CD14-positive monocyte (primary cell): ENCODE measurements at regions not wholly inside any gene's neighbourhood (a gene's known extent, or its start where the extent isn't known, plus 50 kb on each side); places are given as distances from the start of the nearest gene placed in this dataset.

Source experiments
- DNase-seq, 3 donors: peaks; one replicate each; pipeline ENCODE4 v3.0.0-alpha.2; 2011 to 2022
- H2AFZ ChIP-seq: 2 replicates; pipeline ENCODE4 v1.6.0; 2012; ENCODE audit warnings: mild to moderate bottlenecking, low read depth, low read length, inconsistent platforms; ENCODE audit not compliant: insufficient read depth, poor library complexity, severe bottlenecking
- H3K27ac ChIP-seq, 2 donors: 1 replicate in 1 of 2; 2 replicates in 1 of 2; pipeline ENCODE4 v1.5.1; 2012 to 2013; ENCODE audit warnings: low read length in 2 of 2, control low read depth in 1 of 2, inconsistent platforms in 1 of 2, low read depth in 1 of 2, mild to moderate bottlenecking in 1 of 2
- H3K27me3 ChIP-seq, 2 donors: one replicate each; pipeline versions ENCODE4 v1.6.0 to v1.6.1; 2011 to 2013; ENCODE audit warnings: low read length in 2 of 2; ENCODE audit not compliant: control insufficient read depth in 2 of 2, insufficient read depth in 2 of 2
- H3K36me3 ChIP-seq, 2 donors: replicated peaks in 1 of 2; 1 replicate in 1 of 2; 2 replicates in 1 of 2; pipeline versions ENCODE4 v1.5.1 to v1.6.1; 2012 to 2013; ENCODE audit warnings: low read length in 2 of 2, control low read depth in 1 of 2, inconsistent platforms in 1 of 2, mild to moderate bottlenecking in 1 of 2; ENCODE audit not compliant: insufficient read depth in 2 of 2, control insufficient read depth in 1 of 2
- H3K4me1 ChIP-seq, 2 donors: 1 replicate in 1 of 2; 2 replicates in 1 of 2; pipeline versions ENCODE4 v1.5.1 to v1.6.1; 2012 to 2013; ENCODE audit warnings: low read length in 2 of 2, control low read depth in 1 of 2, inconsistent platforms in 1 of 2, mild to moderate bottlenecking in 1 of 2, moderate library complexity in 1 of 2; ENCODE audit not compliant: insufficient read depth in 2 of 2, control insufficient read depth in 1 of 2
- H3K4me2 ChIP-seq: replicated peaks from 2 replicates; pipeline ENCODE3; 2012; ENCODE audit warnings: low read length, moderate library complexity, mild to moderate bottlenecking; ENCODE audit not compliant: poor library complexity, severe bottlenecking; ENCODE audit errors: extremely low read depth
- H3K4me3 ChIP-seq, 3 experiments: fragments of 200-600 bp in 1 of 3; sonication (generic) in 1 of 3; replicated peaks in 1 of 3; 1 replicate in 2 of 3; 2 replicates in 1 of 3; pipeline ENCODE4 v1.5.1; 2011 to 2013; ENCODE audit warnings: low read length in 3 of 3, mild to moderate bottlenecking in 3 of 3, control low read depth in 2 of 3, low read depth in 2 of 3, inconsistent platforms in 1 of 3, moderate library complexity in 1 of 3
- H3K79me2 ChIP-seq: 2 replicates; pipeline ENCODE4 v1.6.0; 2012; ENCODE audit warnings: mild to moderate bottlenecking, control low read depth, inconsistent platforms, low read length, moderate library complexity; ENCODE audit not compliant: insufficient read depth
- H3K9ac ChIP-seq: 2 replicates; pipeline ENCODE4 v1.6.0; 2017; ENCODE audit warnings: low read length, mild to moderate bottlenecking; ENCODE audit not compliant: insufficient read depth, poor library complexity, severe bottlenecking
- H3K9me3 ChIP-seq, 2 donors: replicated peaks in 1 of 2; 1 replicate in 1 of 2; 2 replicates in 1 of 2; pipeline versions ENCODE4 v1.5.1 to v1.6.1; 2012 to 2013; ENCODE audit warnings: low read length in 2 of 2, control low read depth in 1 of 2; ENCODE audit not compliant: control insufficient read depth in 1 of 2, insufficient read depth in 1 of 2
- H4K20me1 ChIP-seq: 2 replicates; pipeline ENCODE4 v1.6.0; 2012; ENCODE audit warnings: mild to moderate bottlenecking, low read length, control low read depth, moderate library complexity; ENCODE audit not compliant: insufficient read depth
- H3K27ac Mint-ChIP-seq, 7 donors: one replicate each; pipeline ENCODE4 v1.8.0; 2020; ENCODE audit warnings: mild to moderate bottlenecking in 7 of 7, mixed read lengths in 7 of 7, moderate library complexity in 6 of 7, inconsistent platforms in 2 of 7
- H3K27me3 Mint-ChIP-seq, 3 donors: one replicate each; pipeline ENCODE4 v1.8.0; 2021 to 2022; ENCODE audit warnings: low read depth in 3 of 3, mild to moderate bottlenecking in 3 of 3, mixed read lengths in 3 of 3, moderate library complexity in 3 of 3, inconsistent platforms in 1 of 3
- H3K36me3 Mint-ChIP-seq, 2 donors: one replicate each; pipeline ENCODE4 v1.8.0; 2020; ENCODE audit warnings: mixed read lengths in 2 of 2, inconsistent platforms in 1 of 2, mild to moderate bottlenecking in 1 of 2
- H3K4me1 Mint-ChIP-seq: one replicate; pipeline ENCODE4 v1.8.0; 2020; ENCODE audit warnings: mild to moderate bottlenecking, mixed read lengths
- H3K4me3 Mint-ChIP-seq, 2 donors: one replicate each; pipeline ENCODE4 v1.8.0; 2020; ENCODE audit warnings: mild to moderate bottlenecking in 2 of 2, mixed read lengths in 2 of 2, moderate library complexity in 1 of 2
- H3K9me3 Mint-ChIP-seq, 7 donors: one replicate each; pipeline ENCODE4 v1.8.0; 2020 to 2022; ENCODE audit warnings: mixed read lengths in 7 of 7, mild to moderate bottlenecking in 6 of 7, moderate library complexity in 6 of 7, inconsistent platforms in 2 of 7
- CTCF ChIP-seq: fragments of 200-600 bp; IDR thresholded peaks from one replicate; pipeline ENCODE4 v1.8.0; 2022; ENCODE audit warnings: antibody characterized with exemption, mild to moderate bottlenecking
- WGBS: methylation state at CpG from one replicate; pipeline ENCODE4 v1.1.5; 2013; ENCODE audit warnings: missing lambda C conversion rate; ENCODE audit not compliant: insufficient coverage; 5-methylcytosine and 5-hydroxymethylcytosine counted together
- intact Hi-C, 2 donors: fragments of 100-400 bp; cut with micrococcal nuclease; formaldehyde crosslinking; loops; one replicate each; pipeline versions ENCODE4 v1.15.0 to v1.15.1; 2023

GRCh38 chr4:66795724-66796123 is 749.6 kb downstream of the CENPC start:
- Histone ChIP-seq H3K9ac (no peak overlapping the region), H3K27me3 (no peaks in the 10 kb centered on the region), H2AFZ (no peak overlapping the region), H3K4me3 (no peak overlapping the region), H3K79me2 (no peaks in the 10 kb centered on the region), H3K36me3 (no peaks in the 10 kb centered on the region), H3K9me3 (no peaks in the 10 kb centered on the region), H3K4me1 (no peaks in the 10 kb centered on the region), H4K20me1 (no peaks in the 10 kb centered on the region), H3K27ac (no peak overlapping the region), H3K4me2 (no peak overlapping the region)
- peaks cover 0 to 1% (median 0%) of the 10 kb centered on the region in 7 donors for H3K9me3 Mint-ChIP-seq
- TF ChIP-seq CTCF, result no peak
- no peaks in the 10 kb centered on the region for H3K4me1 Mint-ChIP-seq
- no peak overlapping the region for H3K27ac Mint-ChIP-seq
- intact Hi-C loops, result no loop called here
- peaks cover 0 to 2% (median 0%) of the 10 kb centered on the region in 3 donors for H3K27me3 Mint-ChIP-seq
- H3K36me3 Mint-ChIP-seq, result no peaks in the 10 kb centered on the region
- 78% methylated on average over 1 of the region's 3 CpGs for WGBS
- DNase-seq, result no peak
- H3K4me3 Mint-ChIP-seq, result no peak overlapping the region

- no peaks in the 10 kb centered on the region for H3K4me1 ChIP-seq
- no CpG with 5 or more reads among the region's 3 CpGs for WGBS
- H3K4me1 Mint-ChIP-seq, result no peaks in the 10 kb centered on the region
These were observed 750.8 kb downstream of the CENPC start for GRCh38 chr4:66794390-66795034.

More at GRCh38 chr4:66794390-66795034, 750.8 kb downstream of the CENPC start:
- no peaks in the 10 kb centered on the region for H4K20me1 ChIP-seq
- intact Hi-C loops, result no loop called here
- peaks cover 0 to 1% (median 0%) of the 10 kb centered on the region in 7 donors for H3K9me3 Mint-ChIP-seq
- no peak overlapping the region for H3K27ac Mint-ChIP-seq
- H3K27me3 ChIP-seq, result no peaks in the 10 kb centered on the region
- no peak overlapping the region for H3K4me3 ChIP-seq
- no peaks in the 10 kb centered on the region for H3K36me3 ChIP-seq
- H3K36me3 Mint-ChIP-seq, result no peaks in the 10 kb centered on the region
- H3K27me3 Mint-ChIP-seq, result peaks cover 0 to 2% (median 0%) of the 10 kb centered on the region in 3 donors
- no peak overlapping the region for H3K4me2 ChIP-seq
- no peak overlapping the region for H3K9ac ChIP-seq
- DNase-seq, result no peak
- TF ChIP-seq CTCF, result no peak
- no peak overlapping the region for H3K4me3 Mint-ChIP-seq
- H3K9me3 ChIP-seq, result no peaks in the 10 kb centered on the region
- no peak overlapping the region for H3K27ac ChIP-seq
- H3K79me2 ChIP-seq, result no peaks in the 10 kb centered on the region
- no peak overlapping the region for H2AFZ ChIP-seq
